Right forelimb (tissue), 1 donor: ENCODE measurements at regions not wholly inside any gene's neighbourhood (a gene's known extent, or its start where the extent isn't known, plus 50 kb on each side); places are given as distances from the start of the nearest gene placed in this dataset.
"Not testable (repeated sequence)": the region's sequence is repeated elsewhere in the genome, so short reads cannot be mapped to it uniquely, and the experiment has no call there.

ENCODE experiments used
- DNase-seq: peaks from one replicate; pipeline ENCODE4 v3.0.0-alpha.2; 2018

GRCh38 chr5:104903941-104904340 is 1341.4 kb upstream of the NUDT12 start:
- DNase-seq: no peak

DNA sequence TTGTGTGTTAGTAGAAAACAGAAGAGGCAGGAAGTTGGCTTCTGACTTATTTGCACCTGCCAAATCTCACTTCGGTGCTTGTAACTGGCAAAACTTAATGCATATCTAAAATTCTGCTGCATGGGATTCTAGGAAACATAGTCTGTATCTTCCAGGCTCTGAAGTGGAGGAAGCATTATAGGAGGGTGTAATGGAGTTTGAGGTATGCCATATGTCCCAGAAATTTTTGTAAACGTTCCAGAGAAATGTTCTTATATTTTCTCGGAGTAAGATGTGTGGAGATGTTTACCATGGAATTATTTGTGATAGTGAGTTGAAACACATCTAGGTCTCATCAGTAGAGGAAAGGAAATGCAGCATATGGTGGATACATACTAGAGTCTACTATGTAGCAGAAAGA is 1329.0 kb upstream of the NUDT12 start:
- no peak for DNase-seq

- no peak for DNase-seq
Measured at GRCh38 chr5:104890767-104891166, 1328.2 kb upstream of the NUDT12 start.

GRCh38 chr5:104859437-104859836 is 1296.8 kb upstream of the NUDT12 start:
- DNase-seq: no peak

GRCh38 chr5:104852099-104852498 is 1289.5 kb upstream of the NUDT12 start:
- DNase-seq: not testable (repeated sequence)

DNA sequence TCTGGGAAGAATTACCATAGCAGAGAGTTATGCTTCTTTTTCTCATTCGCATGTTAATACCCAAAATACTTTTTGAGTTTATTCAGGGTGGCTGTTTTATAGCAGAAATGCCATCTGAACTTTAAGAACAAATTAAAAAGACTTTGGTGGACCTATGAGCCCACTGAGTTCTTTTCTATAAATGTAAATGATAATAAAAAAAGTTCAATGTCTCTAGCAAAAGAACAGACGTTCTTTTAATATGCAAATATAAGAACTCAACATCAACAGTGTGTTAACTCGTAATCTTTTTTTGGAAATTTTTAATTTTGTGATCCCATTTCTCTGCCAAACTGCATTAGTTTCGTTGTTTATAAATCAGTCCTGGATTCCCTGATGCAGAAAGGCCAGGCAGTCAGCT is 1283.0 kb upstream of the NUDT12 start:
- no peak for DNase-seq

DNA sequence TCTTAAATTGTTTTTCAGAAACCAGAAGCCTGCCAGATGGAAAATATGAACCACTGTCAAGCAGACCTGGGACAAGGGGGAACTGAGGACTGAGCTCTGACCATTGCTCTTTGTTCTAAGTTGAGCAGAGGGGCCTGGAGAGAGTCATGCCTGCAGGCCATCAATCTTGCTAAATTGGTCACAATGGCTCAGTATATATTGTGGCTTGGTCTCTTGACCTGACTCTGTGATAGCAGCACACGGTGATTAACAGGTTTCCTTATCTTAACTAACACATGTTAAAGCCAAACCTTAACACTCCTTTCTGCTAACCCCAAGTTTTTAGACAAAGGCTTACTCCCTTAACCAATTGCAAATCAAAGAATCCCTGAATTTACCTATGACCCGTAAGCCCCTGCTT is 1281.2 kb upstream of the NUDT12 start:
- no peak for DNase-seq

- DNase-seq: no peak
Measured at GRCh38 chr5:104840284-104840683, 1277.7 kb upstream of the NUDT12 start.

GRCh38 chr5:104831515-104831914 is 1268.9 kb upstream of the NUDT12 start:
- not testable (repeated sequence) for DNase-seq

GRCh38 chr5:104821606-104822005 is 1259.0 kb upstream of the NUDT12 start:
- DNase-seq: no peak

- no peak for DNase-seq
Measured at GRCh38 chr5:104817127-104817526, 1254.5 kb upstream of the NUDT12 start.

- no peak for DNase-seq
Measured at GRCh38 chr5:104815212-104815611, 1252.6 kb upstream of the NUDT12 start.

DNA sequence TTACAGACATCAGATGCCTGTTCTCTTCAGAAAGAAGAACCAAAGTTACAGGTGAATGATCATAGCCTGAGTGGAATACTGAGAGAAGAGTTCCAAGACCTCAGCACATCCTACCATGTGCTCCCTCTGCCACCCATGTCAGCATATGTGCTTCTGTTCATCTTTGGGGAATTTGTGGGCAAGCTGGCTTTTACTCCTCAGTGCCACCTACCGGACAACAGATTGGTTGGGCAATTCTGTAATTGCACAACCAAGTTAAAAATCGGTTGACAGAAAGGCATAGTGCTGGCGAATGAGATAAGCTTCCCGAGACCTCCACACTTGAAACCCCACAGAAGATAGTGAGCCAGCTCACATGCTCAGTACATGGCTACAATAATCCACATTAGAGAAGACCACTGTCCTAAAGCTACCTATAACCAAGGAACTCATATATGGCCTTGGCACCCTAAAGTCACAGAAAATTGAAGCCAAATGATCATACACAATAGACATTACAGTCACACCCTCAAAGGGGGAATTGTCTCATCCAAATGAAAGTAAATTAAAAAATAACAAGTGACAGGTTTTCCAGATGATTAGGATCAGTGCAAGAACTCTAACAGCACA is 1238.0 kb upstream of the NUDT12 start:
- DNase-seq: no peak

DNA sequence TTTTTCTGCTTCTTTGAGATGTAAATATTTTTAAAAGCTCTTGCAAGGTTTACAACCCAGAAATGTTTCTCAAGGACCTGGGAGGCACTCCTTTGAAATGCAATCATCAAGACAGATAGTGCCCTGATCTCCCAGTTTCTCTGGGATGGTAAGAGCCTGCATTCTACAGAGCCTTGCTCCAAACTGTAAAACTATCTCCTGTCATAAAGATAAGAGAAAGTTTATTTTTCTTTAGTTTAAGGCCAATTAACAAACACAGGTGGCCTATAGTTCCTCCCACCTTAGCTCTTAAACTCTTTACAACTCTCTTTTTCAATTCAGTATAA is 1231.1 kb upstream of the NUDT12 start:
- DNase-seq: no peak

GRCh38 chr5:104793031-104793754 is 1230.6 kb upstream of the NUDT12 start:
- DNase-seq: no peak

DNA sequence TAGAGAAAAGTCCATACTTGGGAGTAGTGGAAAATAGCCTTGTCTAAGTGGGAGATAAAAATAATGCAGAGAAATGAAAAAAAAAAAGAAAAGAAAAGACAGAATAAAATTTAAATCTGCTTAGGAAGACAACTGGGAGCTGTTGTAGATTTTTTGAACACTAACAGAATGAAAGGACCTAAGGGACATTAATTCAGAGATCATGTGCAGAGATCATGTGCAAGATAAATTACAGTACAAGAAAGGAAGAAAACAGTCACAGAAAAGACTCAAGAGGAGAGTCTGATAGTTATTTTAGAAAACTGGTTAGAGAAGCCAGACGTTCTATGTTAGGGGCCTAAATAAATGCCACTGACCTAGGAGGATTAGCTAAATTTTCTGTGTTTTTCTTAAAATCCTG is 1226.8 kb upstream of the NUDT12 start:
- no peak for DNase-seq

DNA sequence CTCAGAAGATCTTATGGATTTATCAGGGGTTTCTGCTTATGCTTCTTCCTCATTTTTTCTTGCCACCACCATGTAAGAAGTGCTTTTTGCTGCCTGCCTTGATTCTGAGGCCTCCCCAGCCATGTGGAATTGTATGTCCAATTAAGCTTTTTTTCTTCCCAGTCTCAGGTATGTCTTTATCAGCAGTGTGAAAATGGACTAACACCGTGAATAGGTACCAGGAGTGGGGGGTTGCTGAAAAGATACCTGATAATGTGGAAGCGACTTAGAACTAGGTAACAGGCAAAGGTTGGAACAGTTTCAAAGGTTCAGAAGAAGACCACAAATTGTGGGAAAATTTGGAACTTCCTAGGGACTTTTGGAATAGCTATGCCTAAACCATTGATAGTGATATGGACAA is 1222.5 kb upstream of the NUDT12 start:
- DNase-seq: no peak

DNA sequence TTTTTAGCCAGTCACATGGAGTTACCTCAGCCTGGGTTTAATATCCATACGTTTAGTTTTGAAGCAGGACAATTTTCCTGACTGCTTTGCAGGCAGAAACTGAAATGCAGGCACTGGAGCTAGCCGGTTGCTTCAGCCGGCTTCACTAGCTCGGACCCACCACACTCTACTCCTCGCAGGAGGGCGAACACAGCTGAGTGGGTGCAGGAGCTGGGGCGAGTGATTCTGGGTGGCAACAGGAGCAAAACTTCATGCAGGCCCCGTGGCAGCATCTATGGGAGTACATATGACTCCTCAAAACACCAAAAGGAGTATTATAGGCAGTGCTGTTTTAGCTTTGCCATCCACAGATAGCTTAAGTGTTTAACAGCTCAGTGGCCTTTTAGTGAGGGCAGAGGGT is 1211.8 kb upstream of the NUDT12 start:
- no peak for DNase-seq

GRCh38 chr5:104764197-104764596 is 1201.6 kb upstream of the NUDT12 start:
- DNase-seq: no peak

GRCh38 chr5:104763216-104763615 is 1200.6 kb upstream of the NUDT12 start:
- no peak for DNase-seq

GRCh38 chr5:104757915-104758314 is 1195.3 kb upstream of the NUDT12 start:
- DNase-seq: no peak

GRCh38 chr5:104755806-104756205 is 1193.2 kb upstream of the NUDT12 start:
- DNase-seq: no peak

DNA sequence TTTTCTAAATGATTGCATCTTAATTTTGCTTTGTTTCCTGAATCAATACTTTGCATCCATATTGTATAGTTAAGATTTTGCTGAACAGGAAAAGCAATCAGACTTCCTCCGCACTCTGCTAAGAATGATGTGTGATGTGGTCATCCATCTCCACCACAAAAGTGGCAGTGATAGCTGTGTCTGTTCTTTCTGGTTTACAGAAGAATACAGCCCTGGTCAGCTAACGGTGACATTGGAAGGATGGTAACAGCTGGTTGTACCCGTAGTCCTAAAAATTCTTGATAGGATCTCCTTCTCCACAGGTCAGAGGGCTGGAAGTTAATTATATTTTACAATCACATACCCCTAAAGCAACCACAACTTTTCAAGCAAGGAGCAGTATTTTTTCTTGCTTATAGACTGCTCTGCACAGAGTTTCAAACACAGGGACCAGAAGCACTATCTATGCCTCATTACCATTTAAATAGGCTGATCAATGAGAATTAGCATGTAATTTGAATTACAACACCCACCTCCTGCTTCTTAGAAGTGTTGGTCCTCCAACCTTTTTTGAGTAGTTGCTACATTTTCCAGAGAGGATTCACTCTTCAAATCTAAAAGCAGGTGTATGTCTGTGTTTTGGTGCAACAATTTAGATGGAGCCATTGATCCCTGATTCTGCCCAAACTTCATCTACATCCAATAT is 1191.9 kb upstream of the NUDT12 start:
- DNase-seq: no peak

GRCh38 chr5:104751969-104752368 is 1189.4 kb upstream of the NUDT12 start:
- DNase-seq: no peak
